ENCODE measurements at regions not wholly inside any gene's neighbourhood (a gene's known extent, or its start where the extent isn't known, plus 50 kb on each side); places are given as distances from the start of the nearest gene placed in this dataset.

DNA sequence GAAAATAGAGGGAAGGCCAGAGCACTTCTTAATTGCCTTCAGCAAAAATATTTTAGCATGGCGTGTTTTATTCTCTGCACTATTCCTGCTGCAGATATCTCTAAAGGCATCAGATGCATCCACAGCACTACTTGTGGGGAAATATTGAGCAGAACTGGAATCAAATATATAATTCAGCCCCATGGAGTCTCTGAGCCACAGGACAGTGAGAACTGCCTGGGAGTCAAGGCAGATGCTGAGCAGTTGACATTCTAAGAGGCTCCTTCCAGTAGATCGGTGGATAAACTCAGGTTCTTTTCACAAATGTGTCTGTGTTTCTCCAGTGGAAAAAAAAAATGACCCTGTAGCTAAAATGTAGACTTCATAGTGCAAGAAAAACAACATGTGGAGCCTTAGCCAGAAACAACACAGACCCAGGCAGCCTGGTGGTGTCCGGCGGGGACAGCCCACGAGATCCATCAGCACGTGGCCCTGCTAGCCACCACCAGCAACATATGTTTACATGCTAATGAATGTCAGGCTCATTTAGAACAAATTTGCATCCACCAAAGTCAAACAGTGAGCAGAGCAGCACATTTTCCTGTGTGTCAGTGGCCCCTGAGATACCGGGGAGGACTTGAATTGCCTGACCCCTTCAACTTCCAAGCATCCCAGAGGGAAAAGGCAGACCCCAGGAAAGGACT lies 123.3 kb upstream of the PFKP start:
- intact Hi-C loops (cut with micrococcal nuclease) = no loop called here
- Mint-ChIP-seq H3K27ac (no peak overlapping the region), H3K4me1 (no peaks in the 10 kb centered on the region), H3K27me3 (peaks cover 53% of the 10 kb centered on the region), H3K4me3 (no peak overlapping the region), H3K9me3 (ENCODE audit: insufficient read depth) (peaks cover 2% of the 10 kb centered on the region)
- no peak for ATAC-seq (ENCODE audit: low read depth)
- ChIA-PET POLR2A (no interaction called here), CTCF (no interaction called here)
- Histone ChIP-seq H3K9ac (ENCODE audit: low read length) (no peak overlapping the region), H3K4me1 (ENCODE audit: control insufficient read depth in 2 of 2, insufficient read depth in 2 of 2, low read length in 2 of 2) (no peaks in the 10 kb centered on the region), H3K4me3 (ENCODE audit: control extremely low read depth in 1 of 5, extremely low read depth in 1 of 5, insufficient read depth in 1 of 5, low read depth in 2 of 5, low read length in 4 of 5) (no peak overlapping the region), H3K36me3 (replicated peaks in 1 of 2; ENCODE audit: control extremely low read depth in 1 of 2, control insufficient read depth in 1 of 2, extremely low read depth in 1 of 2, insufficient read depth in 2 of 2, low read length in 1 of 2) (no peaks in the 10 kb centered on the region), H4K20me1 (ENCODE audit: control insufficient read depth, insufficient read depth, low read length, poor library complexity, severe bottlenecking) (no peaks in the 10 kb centered on the region), H3K27me3 (replicated peaks in 1 of 4; ENCODE audit: control extremely low read depth in 1 of 4, control insufficient read depth in 3 of 4, insufficient read depth in 4 of 4, low read length in 3 of 4) (peaks cover 0 to 10% (median 0%) of the 10 kb centered on the region in 4 experiments), H3K9me3 (ENCODE audit: control extremely low read depth in 1 of 3, control insufficient read depth in 2 of 3, insufficient read depth in 1 of 3, low read length in 2 of 3) (no peaks in the 10 kb centered on the region), H3K79me2 (ENCODE audit: control insufficient read depth, insufficient read depth, low read length) (no peaks in the 10 kb centered on the region), H3K4me2 (replicated peaks; ENCODE audit: low read depth, low read length, poor library complexity, severe bottlenecking) (no peak overlapping the region), H3K27ac (ENCODE audit: low read length in 2 of 2) (no peak overlapping the region), H2AFZ (ENCODE audit: insufficient read depth, low read depth, low read length, poor library complexity, severe bottlenecking) (no peak overlapping the region)
- no peak for DNase-seq
- 74% methylated on average over 5 of the region's 7 CpGs for WGBS (ENCODE audit: insufficient coverage)
- TF ChIP-seq EZH2 (IDR thresholded peaks at IDR 0.05; ENCODE audit: borderline replicate concordance, insufficient read depth, low read depth, low read length, poor library complexity, severe bottlenecking) (no peak), CTCF (IDR thresholded peaks at IDR 0.05) (no peak)

GRCh38 chr10:2942938-2943337 lies 124.4 kb upstream of the PFKP start:
- Mint-ChIP-seq H3K4me3 (no peak overlapping the region), H3K27me3 (peaks cover 60% of the 10 kb centered on the region), H3K4me1 (no peaks in the 10 kb centered on the region), H3K27ac (no peak overlapping the region), H3K9me3 (ENCODE audit: insufficient read depth) (peaks cover 2% of the 10 kb centered on the region)
- no peak for TF ChIP-seq CTCF (IDR thresholded peaks at IDR 0.05)
- TF ChIP-seq EZH2 (IDR thresholded peaks at IDR 0.05; ENCODE audit: borderline replicate concordance, insufficient read depth, low read depth, low read length, poor library complexity, severe bottlenecking) = no peak
- Histone ChIP-seq H3K79me2 (ENCODE audit: control insufficient read depth, insufficient read depth, low read length) (no peaks in the 10 kb centered on the region), H3K4me2 (replicated peaks; ENCODE audit: low read depth, low read length, poor library complexity, severe bottlenecking) (no peak overlapping the region), H3K9me3 (ENCODE audit: control extremely low read depth in 1 of 3, control insufficient read depth in 2 of 3, insufficient read depth in 1 of 3, low read length in 2 of 3) (no peaks in the 10 kb centered on the region), H3K36me3 (replicated peaks in 1 of 2; ENCODE audit: control extremely low read depth in 1 of 2, control insufficient read depth in 1 of 2, extremely low read depth in 1 of 2, insufficient read depth in 2 of 2, low read length in 1 of 2) (no peaks in the 10 kb centered on the region), H2AFZ (ENCODE audit: insufficient read depth, low read depth, low read length, poor library complexity, severe bottlenecking) (no peak overlapping the region), H3K27me3 (replicated peaks in 1 of 4; ENCODE audit: control extremely low read depth in 1 of 4, control insufficient read depth in 3 of 4, insufficient read depth in 4 of 4, low read length in 3 of 4) (peaks cover 0 to 10% (median 0%) of the 10 kb centered on the region in 4 experiments), H3K9ac (ENCODE audit: low read length) (no peak overlapping the region), H3K4me3 (ENCODE audit: control extremely low read depth in 1 of 5, extremely low read depth in 1 of 5, insufficient read depth in 1 of 5, low read depth in 2 of 5, low read length in 4 of 5) (no peak overlapping the region), H3K4me1 (ENCODE audit: control insufficient read depth in 2 of 2, insufficient read depth in 2 of 2, low read length in 2 of 2) (no peaks in the 10 kb centered on the region), H3K27ac (ENCODE audit: low read length in 2 of 2) (no peak overlapping the region), H4K20me1 (ENCODE audit: control insufficient read depth, insufficient read depth, low read length, poor library complexity, severe bottlenecking) (no peaks in the 10 kb centered on the region)
- ATAC-seq (ENCODE audit: low read depth) = no peak
- POLR2A ChIA-PET = no interaction called here
- CTCF ChIA-PET = no interaction called here
- no peak for DNase-seq
- intact Hi-C loops (cut with micrococcal nuclease) = no loop called here
- no CpG with 5 or more reads among the region's 3 CpGs for WGBS (ENCODE audit: insufficient coverage)

Data from B cell (primary cell).